KMS-11 (cell line): ENCODE measurements at regions not wholly inside any gene's neighbourhood (a gene's known extent, or its start where the extent isn't known, plus 50 kb on each side); places are given as distances from the start of the nearest gene placed in this dataset.

Experiments used
- H2AFZ ChIP-seq: fragments of 200-600 bp; sonication (generic); 2 replicates; pipeline ENCODE4 v1.6.1; 2016; ENCODE audit warnings: antibody characterized with exemption, mixed run types, low read depth
- H3K27ac ChIP-seq: fragments of 200-600 bp; sonication (generic); 2 replicates; pipeline ENCODE4 v1.6.1; 2016; ENCODE audit warnings: mild to moderate bottlenecking, mixed run types
- H3K27me3 ChIP-seq: fragments of 200-600 bp; sonication (generic); 2 replicates; pipeline ENCODE4 v1.6.1; 2017; ENCODE audit warnings: mild to moderate bottlenecking, low read depth, mixed run types, moderate library complexity; ENCODE audit not compliant: insufficient read depth
- H3K36me3 ChIP-seq: fragments of 200-600 bp; sonication (generic); 2 replicates; pipeline ENCODE4 v1.6.1; 2017; ENCODE audit warnings: mild to moderate bottlenecking, mixed run types; ENCODE audit not compliant: insufficient read depth
- H3K4me1 ChIP-seq: fragments of 200-600 bp; sonication (generic); 2 replicates; pipeline ENCODE4 v1.6.1; 2016; ENCODE audit warnings: mild to moderate bottlenecking, low read depth, mixed run types; ENCODE audit not compliant: poor library complexity, severe bottlenecking
- H3K4me2 ChIP-seq: fragments of 200-600 bp; sonication (generic); 2 replicates; pipeline ENCODE4 v1.7.0; 2016; ENCODE audit warnings: mild to moderate bottlenecking, mixed run types
- H3K4me3 ChIP-seq: fragments of 200-600 bp; sonication (generic); IDR thresholded peaks from 2 replicates; pipeline ENCODE4 v1.6.1; 2017; ENCODE audit warnings: low read depth, low read length, mixed read lengths; ENCODE audit not compliant: insufficient read depth
- H3K79me2 ChIP-seq: fragments of 200-600 bp; sonication (generic); 2 replicates; pipeline ENCODE4 v1.6.1; 2016; ENCODE audit warnings: low read depth, mixed run types; ENCODE audit not compliant: insufficient read depth
- H3K9ac ChIP-seq: fragments of 200-600 bp; sonication (generic); 2 replicates; pipeline ENCODE4 v1.6.1; 2016; ENCODE audit warnings: mild to moderate bottlenecking, mixed run types
- H4K20me1 ChIP-seq: fragments of 200-600 bp; sonication (generic); 2 replicates; pipeline ENCODE4 v1.6.1; 2016; ENCODE audit warnings: mild to moderate bottlenecking, mixed run types; ENCODE audit not compliant: insufficient read depth
- CTCF ChIP-seq: fragments of 200-600 bp; sonication (generic); conservative IDR thresholded peaks from 2 replicates; pipeline ENCODE4 v1.6.1; 2017; ENCODE audit warnings: low read depth, mild to moderate bottlenecking, antibody characterized with exemption, low read length, moderate library complexity, mixed read lengths

- H3K27ac ChIP-seq = no peak overlapping the region
- no peak overlapping the region for H3K4me3 ChIP-seq
- TF ChIP-seq CTCF = no peak
- no peaks in the 10 kb centered on the region for H3K4me1 ChIP-seq
- H2AFZ ChIP-seq = no peak overlapping the region
- H3K36me3 ChIP-seq = no peaks in the 10 kb centered on the region
- H3K4me2 ChIP-seq = no peak overlapping the region
- no peaks in the 10 kb centered on the region for H3K27me3 ChIP-seq
- H3K79me2 ChIP-seq = no peaks in the 10 kb centered on the region
- H4K20me1 ChIP-seq = no peaks in the 10 kb centered on the region
- H3K9ac ChIP-seq = no peak overlapping the region
Observed at GRCh38 chr9:80560976-80561375, 989.2 kb downstream of the TLE4 start.

- Histone ChIP-seq H3K36me3 (no peaks in the 10 kb centered on the region), H4K20me1 (no peaks in the 10 kb centered on the region), H3K4me2 (no peak overlapping the region), H2AFZ (no peak overlapping the region), H3K4me3 (no peak overlapping the region), H3K27ac (no peak overlapping the region), H3K4me1 (no peaks in the 10 kb centered on the region), H3K9ac (no peak overlapping the region), H3K27me3 (no peaks in the 10 kb centered on the region), H3K79me2 (no peaks in the 10 kb centered on the region)
- TF ChIP-seq CTCF = no peak
Observed at GRCh38 chr9:80557256-80557655, 985.5 kb downstream of the TLE4 start.

GRCh38 chr9:80556631-80557030 lies 984.9 kb downstream of the TLE4 start:
- Histone ChIP-seq H2AFZ (no peak overlapping the region), H3K79me2 (no peaks in the 10 kb centered on the region)

GRCh38 chr9:80555782-80556325 lies 984.1 kb downstream of the TLE4 start:
- H4K20me1 ChIP-seq = no peaks in the 10 kb centered on the region
- no peaks in the 10 kb centered on the region for H3K27me3 ChIP-seq
- H3K27ac ChIP-seq = no peak overlapping the region
- H3K4me1 ChIP-seq = no peaks in the 10 kb centered on the region
- no peak overlapping the region for H3K4me2 ChIP-seq
- no peaks in the 10 kb centered on the region for H3K79me2 ChIP-seq
- no peak overlapping the region for H3K4me3 ChIP-seq
- no peak overlapping the region for H3K9ac ChIP-seq
- no peak for TF ChIP-seq CTCF
- no peak overlapping the region for H2AFZ ChIP-seq
- H3K36me3 ChIP-seq = no peaks in the 10 kb centered on the region

More at GRCh38 chr9:80556631-80557030, 984.9 kb downstream of the TLE4 start:
- Histone ChIP-seq H3K27ac (no peak overlapping the region), H3K27me3 (no peaks in the 10 kb centered on the region), H3K4me3 (no peak overlapping the region), H4K20me1 (no peaks in the 10 kb centered on the region), H3K36me3 (no peaks in the 10 kb centered on the region), H3K9ac (no peak overlapping the region), H3K4me2 (no peak overlapping the region), H3K4me1 (no peaks in the 10 kb centered on the region)
- no peak for TF ChIP-seq CTCF
